GM12892 (cell line): ENCODE measurements at regions not wholly inside any gene's neighbourhood (a gene's known extent, or its start where the extent isn't known, plus 50 kb on each side); places are given as distances from the start of the nearest gene placed in this dataset.

ENCODE experiments used
- DNase-seq: peaks from one replicate; pipeline ENCODE4 v3.0.0; 2011; ENCODE audit not compliant: insufficient read length
- FAIRE-seq: peaks from 2 replicates; lab custom pipeline; 2011; peaks lifted over from hg19 to GRCh38; lab: Jason Lieb, UNC
- POLR2A ChIP-seq: IDR thresholded peaks from 2 replicates; pipeline ENCODE4 v1.6.1; 2011; ENCODE audit warnings: low read depth, low read length, control low read depth
- POLR2AphosphoS5 ChIP-seq: IDR thresholded peaks from 2 replicates; pipeline ENCODE4 v1.6.1; 2011; ENCODE audit warnings: low read depth, low read length, control low read depth
- TAF1 ChIP-seq: IDR thresholded peaks from 2 replicates; pipeline ENCODE4 v1.6.1; 2011; ENCODE audit warnings: low read depth, mild to moderate bottlenecking, control low read depth, low read length, borderline replicate concordance

DNA sequence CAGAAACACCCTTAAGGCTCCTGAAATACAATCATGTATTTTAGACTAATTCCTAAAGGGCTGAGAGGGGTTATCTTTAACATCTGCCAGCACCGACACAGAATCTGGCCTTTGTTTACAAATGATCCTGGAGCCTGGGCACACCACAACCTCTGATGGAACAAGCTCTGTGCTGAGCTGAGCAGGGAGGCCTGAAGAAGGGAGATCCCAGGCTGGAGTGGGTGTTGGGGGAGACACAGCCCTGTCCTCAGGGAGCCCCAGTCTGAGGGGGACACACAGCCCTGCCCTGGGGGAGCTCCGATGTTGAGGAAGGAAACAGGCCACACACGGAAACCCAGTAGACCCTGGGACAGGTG lies 130.5 kb downstream of the VEGFA start:
- DNase-seq: no peak
- TF ChIP-seq POLR2AphosphoS5: no peak
- no peak for TF ChIP-seq POLR2A
- TF ChIP-seq TAF1: no peak
- no peak for FAIRE-seq

DNA sequence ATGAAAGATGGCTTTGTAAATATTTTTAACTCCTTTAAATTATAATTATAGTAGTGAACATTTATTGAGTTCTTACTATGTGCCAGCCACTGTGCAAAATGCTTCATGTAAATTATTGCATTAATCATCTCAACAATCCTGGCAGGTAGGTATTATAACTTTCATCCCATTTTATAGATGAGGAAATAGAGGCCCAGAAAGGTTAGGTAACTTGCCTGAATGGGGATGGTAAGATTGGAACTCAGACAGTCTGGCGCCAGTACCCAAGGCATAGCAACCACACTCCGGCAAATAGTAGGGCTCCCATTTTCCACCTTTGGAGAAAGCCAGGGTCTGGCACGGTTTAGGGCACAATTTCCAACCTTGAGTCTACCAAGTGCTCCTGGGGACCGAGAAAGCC lies 129.8 kb downstream of the VEGFA start:
- DNase-seq (no peak), FAIRE-seq (no peak)
- TF ChIP-seq POLR2AphosphoS5 (no peak), TAF1 (no peak), POLR2A (no peak)

DNA sequence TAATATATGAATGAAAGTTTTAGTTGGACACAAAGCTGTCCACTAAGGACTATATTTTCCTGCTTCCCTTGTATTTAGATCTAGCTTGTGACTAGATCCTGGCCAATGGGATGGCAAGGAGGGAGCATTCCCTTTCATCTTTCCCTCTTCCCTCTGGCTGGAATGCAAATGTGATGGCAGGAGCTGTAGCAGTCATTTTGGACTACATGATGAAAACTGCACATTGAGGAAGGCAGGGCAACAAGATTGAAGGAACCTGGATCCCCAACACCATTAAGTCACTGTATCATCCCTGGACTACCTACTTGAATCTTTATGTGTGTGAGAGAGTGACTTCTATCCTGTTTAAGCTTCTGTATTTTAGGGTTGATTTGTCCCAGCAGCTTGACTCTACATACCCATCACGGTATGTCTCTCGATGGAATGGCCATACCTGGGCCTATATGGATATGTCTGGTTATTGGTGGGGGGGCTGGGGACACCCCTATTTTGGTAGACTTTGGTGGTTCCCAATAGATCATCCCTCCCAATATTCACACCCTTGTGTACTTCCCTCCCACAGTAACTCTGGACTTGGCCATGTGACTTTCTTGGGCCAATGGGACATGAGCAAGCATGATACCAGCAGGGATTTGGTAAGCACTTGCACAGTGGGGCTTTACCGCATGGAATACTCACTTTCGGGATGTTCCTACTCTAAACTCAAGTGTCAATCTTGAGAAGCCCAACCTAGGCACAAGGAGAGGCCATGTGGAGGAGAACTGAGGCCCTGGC lies 128.5 kb downstream of the VEGFA start:
- TF ChIP-seq POLR2A: no peak
- TF ChIP-seq POLR2AphosphoS5: no peak
- no peak for TF ChIP-seq TAF1
- FAIRE-seq (no peak), DNase-seq (no peak)

DNA sequence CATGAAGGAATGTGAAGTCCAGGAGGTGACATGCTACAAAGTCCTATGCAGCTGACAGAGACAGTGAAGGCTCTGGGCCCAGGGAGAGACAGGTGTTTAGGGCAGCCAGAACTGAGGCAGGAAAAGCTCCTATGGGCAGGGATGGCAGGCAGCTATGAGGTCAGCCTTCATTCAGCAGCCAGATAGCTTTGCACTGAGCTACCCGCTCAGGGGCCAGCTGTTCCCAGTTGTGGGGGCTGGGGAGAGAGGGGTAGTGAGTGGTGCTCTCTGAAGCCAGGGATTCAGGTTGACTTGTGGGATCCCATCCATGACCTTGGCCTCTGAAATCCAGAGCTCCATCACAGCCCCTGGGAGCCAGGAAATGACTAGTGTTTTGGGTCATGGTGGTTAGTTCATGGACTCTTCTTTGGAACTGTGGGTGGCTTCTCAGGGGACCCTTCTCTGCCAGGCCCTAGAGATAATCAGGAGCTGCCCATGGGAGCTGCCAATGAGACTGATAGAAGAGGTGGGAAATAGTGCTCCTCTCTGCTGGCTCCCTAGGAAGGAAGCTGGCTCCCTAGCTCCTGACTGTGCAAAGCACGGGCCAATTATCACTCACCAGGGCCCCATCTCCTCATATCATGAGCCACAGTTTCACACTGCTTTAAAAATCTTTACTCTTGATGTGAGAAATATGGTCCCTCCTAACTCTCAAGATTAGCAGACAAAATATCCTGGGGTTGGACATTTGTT lies 127.7 kb downstream of the VEGFA start:
- no peak for DNase-seq
- no peak for FAIRE-seq
- TF ChIP-seq POLR2AphosphoS5 (no peak), TAF1 (no peak), POLR2A (no peak)

DNA sequence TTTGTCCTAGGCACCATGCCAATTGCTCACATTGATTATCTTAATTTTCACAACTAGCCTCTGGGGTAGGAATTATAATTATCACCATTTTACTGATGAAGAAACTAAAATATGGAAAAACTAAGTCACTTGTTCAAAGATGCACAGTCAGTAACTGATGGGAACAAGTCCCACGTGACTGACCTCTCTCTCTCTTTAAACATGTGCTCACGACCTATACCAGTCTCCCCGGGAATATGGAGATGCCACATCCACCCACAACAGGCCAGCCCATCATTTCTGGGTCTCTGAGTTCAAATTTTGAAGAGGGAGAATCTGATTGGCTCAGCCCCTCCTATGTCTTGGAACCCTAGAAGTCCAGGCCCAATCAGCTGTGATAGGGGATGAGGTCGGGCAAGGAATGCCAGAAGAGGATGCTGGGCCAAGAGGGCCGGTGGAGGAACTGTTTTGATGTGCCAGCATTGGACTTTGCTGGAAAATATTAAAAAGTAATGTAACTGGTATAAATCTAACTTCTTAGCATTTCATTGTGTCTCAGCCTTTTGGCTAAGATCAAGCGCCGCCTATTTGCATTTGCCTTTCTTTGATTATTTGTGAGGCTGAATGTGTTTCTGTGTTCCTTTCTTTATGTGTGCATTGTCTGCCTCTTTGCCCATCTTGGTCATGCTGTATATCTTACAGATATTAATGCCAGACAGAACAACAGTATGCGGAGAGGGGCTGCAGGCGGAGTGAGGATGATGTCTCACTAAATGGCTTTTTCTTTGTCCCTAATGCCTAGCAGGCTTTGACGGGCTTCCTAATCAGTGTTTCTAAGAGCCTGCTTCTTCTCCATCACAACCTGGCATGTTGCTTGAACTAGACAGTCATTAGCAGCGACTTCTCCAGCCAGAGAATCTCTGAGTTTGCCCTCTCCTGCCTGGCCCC lies 126.6 kb downstream of the VEGFA start:
- FAIRE-seq (no peak), DNase-seq (no peak)
- no peak for TF ChIP-seq TAF1
- TF ChIP-seq POLR2AphosphoS5: no peak
- TF ChIP-seq POLR2A: no peak

DNA sequence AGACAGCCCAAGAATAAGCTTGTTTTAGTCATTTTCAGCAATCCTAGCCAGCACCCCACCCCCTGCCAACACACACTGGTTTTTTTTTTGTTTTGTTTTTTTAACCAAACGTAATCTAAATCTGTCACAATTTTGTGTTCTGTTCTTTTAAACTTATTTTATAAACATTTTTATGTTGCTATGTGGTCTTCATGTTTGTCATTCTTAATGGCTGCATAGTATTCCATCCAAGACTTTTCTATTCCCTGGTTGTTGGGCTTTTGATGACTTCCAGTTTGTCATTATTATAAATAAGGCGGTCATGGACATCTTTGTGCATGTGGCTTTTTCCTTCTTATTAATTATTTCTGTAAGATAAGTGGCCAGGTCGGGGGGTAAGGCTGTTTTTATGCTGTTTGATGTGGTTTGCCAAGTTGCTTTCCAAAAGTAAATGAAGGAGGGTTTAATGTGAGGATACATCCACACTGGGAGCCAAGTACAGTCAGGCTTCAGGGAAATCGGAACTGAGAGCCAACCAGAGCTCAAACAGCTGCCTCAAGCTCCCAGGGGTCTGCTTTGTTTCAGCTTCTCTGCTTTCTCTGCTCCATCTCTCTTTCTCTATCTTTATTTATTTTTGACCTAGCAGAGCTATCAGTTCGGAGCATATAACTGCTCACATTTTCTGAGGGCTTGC lies 125.8 kb downstream of the VEGFA start:
- FAIRE-seq (no peak), DNase-seq (no peak)
- TF ChIP-seq POLR2AphosphoS5: no peak

DNA sequence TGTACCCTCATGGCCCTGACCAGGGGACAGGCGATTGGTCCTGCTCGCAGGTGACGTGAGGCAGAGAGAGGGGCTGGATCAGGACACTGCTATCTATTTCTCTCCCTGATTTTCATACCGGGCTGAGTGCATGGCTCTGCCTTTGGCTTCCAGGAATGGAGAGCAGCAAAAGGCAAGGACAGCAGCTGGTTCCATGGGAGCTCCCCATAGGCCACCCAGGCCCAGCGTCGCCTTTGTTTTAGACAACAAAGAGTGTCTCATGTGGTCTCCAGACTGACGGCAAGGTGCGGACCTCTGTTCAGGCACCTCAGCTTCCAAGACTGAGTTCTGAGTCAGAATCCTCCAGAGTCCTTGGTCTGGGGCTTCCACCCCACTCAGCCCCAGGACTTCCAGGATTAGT lies 123.1 kb downstream of the VEGFA start:
- TF ChIP-seq POLR2AphosphoS5: no peak
- no peak for TF ChIP-seq TAF1
- no peak for TF ChIP-seq POLR2A
- FAIRE-seq (no peak), DNase-seq (no peak)

DNA sequence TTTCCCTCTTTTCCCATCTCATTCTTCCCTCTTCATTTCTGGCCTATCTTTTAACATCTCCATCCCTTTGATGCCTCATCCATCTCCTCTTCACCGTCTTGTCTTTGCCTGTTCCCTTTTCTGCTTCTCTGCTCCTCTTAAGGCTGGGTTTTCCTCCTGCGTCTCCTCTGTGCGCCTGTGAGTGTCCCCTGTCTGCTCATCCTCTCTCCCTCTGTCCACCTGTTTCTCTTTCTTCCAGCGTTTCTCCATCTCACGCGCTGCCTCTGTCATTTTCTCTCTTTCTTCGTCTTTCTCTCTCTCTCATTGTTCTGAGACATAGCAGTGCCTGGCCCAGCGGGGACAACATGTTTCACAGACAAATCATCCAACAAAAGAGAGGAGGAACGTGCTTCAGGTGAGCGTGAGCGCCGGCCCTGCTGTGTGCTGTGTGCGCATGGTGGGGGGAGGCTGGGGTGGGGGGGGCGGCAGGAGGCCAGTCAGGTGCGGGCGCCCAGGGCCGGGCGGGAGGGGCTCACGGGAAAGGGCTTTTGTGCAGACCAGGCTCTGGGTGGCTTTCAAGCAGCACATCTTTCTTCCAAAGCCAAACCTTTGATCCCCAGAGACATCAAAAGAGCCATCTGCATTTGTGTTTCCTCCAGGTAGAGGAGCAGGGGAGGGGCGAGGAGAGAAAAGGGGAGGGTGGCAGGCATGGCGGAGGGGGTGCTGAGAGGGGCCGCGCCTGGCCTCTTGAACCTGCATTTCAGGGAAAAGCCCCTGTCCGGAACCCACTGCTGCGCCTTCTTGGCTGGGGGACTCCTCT lies 121.3 kb downstream of the VEGFA start:
- FAIRE-seq: no peak
- TF ChIP-seq TAF1: no peak
- no peak for TF ChIP-seq POLR2AphosphoS5
- no peak for DNase-seq

DNA sequence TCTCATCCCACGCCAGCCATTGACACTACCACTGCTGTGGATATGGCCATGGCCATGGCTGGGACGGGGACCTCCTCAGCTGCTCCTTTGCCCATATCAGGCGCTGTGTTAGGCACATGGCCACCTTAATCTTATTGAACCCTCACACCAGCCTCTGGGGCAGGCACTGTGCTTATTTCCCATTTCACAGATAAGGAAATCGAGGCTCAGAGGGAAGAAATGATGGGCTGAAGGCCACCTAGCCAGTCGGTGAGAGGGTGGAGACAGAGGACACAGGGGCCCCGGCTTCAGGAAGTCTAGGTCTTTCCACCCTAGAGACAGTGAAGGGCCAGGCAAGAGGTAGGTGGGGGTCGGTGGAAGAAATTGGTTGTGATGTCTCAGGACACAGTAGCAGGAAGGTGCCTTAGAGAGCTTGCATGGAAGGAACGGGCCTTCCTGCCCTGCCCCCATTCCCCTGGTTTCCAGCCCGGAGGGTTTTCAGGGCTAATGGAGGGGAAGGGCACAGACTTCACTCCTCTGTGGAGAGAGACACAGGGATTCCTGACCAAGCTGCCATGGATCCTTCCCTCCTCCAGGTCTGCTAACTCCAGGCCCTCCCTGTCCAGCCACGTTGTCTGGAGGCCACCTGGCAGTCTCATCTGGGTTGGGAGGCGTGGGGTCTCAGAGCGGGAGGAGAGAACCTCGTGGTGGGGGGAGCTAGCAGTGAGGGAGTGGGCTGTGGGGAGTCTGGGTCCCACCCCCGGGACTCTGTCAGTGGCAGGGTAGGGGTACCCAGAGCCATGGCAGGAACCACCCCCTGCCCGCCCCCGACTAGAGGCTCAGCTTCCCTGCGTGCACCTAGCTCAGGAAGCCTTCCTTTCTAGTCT lies 120.4 kb downstream of the VEGFA start:
- TF ChIP-seq POLR2A: no peak
- TF ChIP-seq POLR2AphosphoS5: no peak
- TF ChIP-seq TAF1: no peak
- no peak for FAIRE-seq
- no peak for DNase-seq
